ENCODE measurements at regions not wholly inside any gene's neighbourhood (a gene's known extent, or its start where the extent isn't known, plus 50 kb on each side); places are given as distances from the start of the nearest gene placed in this dataset.

GRCh38 chr1:224503161-224504118 is 68.8 kb upstream of the WDR26 start:
- no peaks in the 10 kb centered on the region for H3K9me3 ChIP-seq
- TF ChIP-seq CTCF (IDR thresholded peaks at IDR 0.05): peak in 3 of 12 donors; percentile 5 to 40 (median 17)
- TF ChIP-seq POLR2A (IDR thresholded peaks at IDR 0.05): no peak
- WGBS, 4 donors: 1 to 3% (median 2%) methylated on average over 19 of the region's 19 CpGs
- peak overlapping the region in 3 of 12 donors; percentile 10 to 33 (median 10) for H3K4me3 ChIP-seq
- DNase-seq: peak; percentile 88 to 97 (median 93)
- intact Hi-C loops (cut with DNase I): no loop called here
- peaks cover 6 to 53% (median 35%) of the 10 kb centered on the region in 12 donors for H3K4me1 ChIP-seq
- peak; percentile 97 to 99 (median 98) for ATAC-seq
- H3K27me3 ChIP-seq: no peaks in the 10 kb centered on the region
- H3K36me3 ChIP-seq: no peaks in the 10 kb centered on the region
- H3K27ac ChIP-seq: peak overlapping the region; percentile 11 to 81 (median 67)

GRCh38 chr1:224504297-224505041 is 69.9 kb upstream of the WDR26 start:
- 62 to 69% (median 67%) methylated on average over 4 of the region's 4 CpGs for WGBS, 4 donors
- no peak overlapping the region for H3K4me3 ChIP-seq
- H3K27me3 ChIP-seq: no peaks in the 10 kb centered on the region
- ATAC-seq (no peak), DNase-seq (no peak)
- peaks cover 6 to 43% (median 26%) of the 10 kb centered on the region in 12 donors for H3K4me1 ChIP-seq
- TF ChIP-seq CTCF (IDR thresholded peaks at IDR 0.05) (no peak), POLR2A (IDR thresholded peaks at IDR 0.05) (no peak)
- H3K9me3 ChIP-seq: no peaks in the 10 kb centered on the region
- intact Hi-C loops (cut with DNase I): no loop called here
- no peaks in the 10 kb centered on the region for H3K36me3 ChIP-seq
- peak overlapping the region in 11 of 12 donors; percentile 3 to 81 (median 69) for H3K27ac ChIP-seq

- no peak overlapping the region for H3K4me3 ChIP-seq
- no peaks in the 10 kb centered on the region for H3K27me3 ChIP-seq
Observed at GRCh38 chr1:224505454-224506093, 71.0 kb upstream of the WDR26 start.

More at GRCh38 chr1:224505454-224506093, 71.0 kb upstream of the WDR26 start:
- WGBS, 4 donors: 79 to 91% (median 84%) methylated on average over 3 of the region's 3 CpGs
- Histone ChIP-seq H3K36me3 (no peaks in the 10 kb centered on the region), H3K27ac (no peak overlapping the region), H3K4me1 (peaks cover 6 to 44% (median 26%) of the 10 kb centered on the region in 12 donors), H3K9me3 (no peaks in the 10 kb centered on the region)
- ATAC-seq (no peak), DNase-seq (no peak)
- intact Hi-C loops (cut with DNase I): no loop called here
- TF ChIP-seq POLR2A (IDR thresholded peaks at IDR 0.05) (no peak), CTCF (IDR thresholded peaks at IDR 0.05) (no peak)
